ENCODE measurements at regions not wholly inside any gene's neighbourhood (a gene's known extent, or its start where the extent isn't known, plus 50 kb on each side); places are given as distances from the start of the nearest gene placed in this dataset.

DNA sequence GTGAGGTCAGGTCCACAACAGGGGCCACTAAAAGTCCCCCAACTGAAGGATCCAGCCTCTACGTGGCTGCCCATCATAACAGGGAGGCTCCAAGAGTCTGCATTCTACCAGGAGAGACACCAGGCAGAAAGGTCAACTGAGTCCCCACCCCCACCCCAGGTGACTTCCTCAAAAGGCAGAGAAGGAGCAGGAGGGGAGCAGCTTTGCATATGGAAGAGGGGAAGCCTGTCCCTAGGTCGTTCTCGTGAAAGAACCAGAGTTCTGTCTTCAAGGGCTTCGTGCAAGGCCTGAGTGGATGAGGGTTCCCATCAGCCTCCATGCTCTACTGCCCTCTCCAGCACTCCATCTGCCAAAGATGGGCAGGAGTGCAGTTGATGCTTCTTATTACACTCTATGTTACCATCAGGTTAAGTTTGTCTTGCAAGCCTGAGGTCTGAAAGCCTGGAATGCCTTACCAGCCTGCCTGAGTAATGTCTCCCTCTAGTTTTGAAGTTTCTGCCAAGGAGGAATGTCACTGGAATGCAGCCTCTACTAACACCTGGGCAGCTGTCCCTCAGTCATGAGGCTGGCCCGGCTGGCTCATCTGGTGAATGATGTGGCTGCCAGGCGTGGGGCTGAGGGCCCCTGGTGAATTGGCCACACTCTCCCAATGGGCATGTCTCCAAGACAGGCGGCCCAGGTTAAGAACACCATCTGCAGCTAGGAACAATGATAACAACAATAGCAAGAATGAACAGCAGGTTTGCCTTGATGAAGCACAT is 54.3 kb upstream of the SMNDC1 start:
- peak; percentile 84 for DNase-seq (ENCODE audit: low read depth)
- H3K4me3 ChIP-seq (ENCODE audit: low read length) = no peak overlapping the region
- TF ChIP-seq, protein P1, sequence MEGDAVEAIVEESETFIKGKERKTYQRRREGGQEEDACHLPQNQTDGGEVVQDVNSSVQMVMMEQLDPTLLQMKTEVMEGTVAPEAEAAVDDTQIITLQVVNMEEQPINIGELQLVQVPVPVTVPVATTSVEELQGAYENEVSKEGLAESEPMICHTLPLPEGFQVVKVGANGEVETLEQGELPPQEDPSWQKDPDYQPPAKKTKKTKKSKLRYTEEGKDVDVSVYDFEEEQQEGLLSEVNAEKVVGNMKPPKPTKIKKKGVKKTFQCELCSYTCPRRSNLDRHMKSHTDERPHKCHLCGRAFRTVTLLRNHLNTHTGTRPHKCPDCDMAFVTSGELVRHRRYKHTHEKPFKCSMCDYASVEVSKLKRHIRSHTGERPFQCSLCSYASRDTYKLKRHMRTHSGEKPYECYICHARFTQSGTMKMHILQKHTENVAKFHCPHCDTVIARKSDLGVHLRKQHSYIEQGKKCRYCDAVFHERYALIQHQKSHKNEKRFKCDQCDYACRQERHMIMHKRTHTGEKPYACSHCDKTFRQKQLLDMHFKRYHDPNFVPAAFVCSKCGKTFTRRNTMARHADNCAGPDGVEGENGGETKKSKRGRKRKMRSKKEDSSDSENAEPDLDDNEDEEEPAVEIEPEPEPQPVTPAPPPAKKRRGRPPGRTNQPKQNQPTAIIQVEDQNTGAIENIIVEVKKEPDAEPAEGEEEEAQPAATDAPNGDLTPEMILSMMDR (IDR thresholded peaks at IDR 0.05; ENCODE audit: insufficient read depth, low read depth, low read length, missing control alignments) = peak; percentile 41

DNA sequence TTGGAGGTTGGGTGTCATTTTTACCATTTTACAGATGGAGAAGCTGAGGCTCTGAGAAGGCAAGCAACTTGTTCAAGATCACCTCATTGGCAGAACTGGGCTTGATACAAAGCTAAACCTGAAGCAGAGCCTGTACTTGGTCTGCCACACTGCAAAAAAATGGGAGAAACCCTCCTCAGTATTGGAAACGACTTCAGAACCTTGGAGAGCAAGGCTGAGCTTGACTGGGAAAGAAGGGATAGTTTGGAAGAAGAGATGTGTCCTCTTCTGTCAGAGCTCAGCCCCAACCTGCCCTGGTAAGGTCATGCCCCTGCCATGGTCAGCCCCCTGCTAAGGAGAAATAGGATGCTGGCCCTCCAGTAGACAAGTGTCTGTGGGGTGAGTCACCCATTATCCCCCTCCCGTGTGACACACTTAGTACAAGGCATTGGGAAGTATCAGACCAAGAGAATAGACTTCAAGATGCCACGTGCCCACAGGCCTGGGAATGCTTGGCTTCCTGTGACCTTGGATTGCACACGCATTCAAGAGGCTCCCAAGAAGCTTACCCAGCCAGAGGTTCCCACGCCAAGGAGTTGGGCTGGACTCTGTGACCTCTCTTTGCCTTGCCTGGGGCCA is 56.2 kb upstream of the SMNDC1 start:
- DNase-seq (ENCODE audit: low read depth) = no peak
- H3K4me3 ChIP-seq (ENCODE audit: low read length) = no peak overlapping the region
- TF ChIP-seq, protein P1 (IDR thresholded peaks at IDR 0.05; ENCODE audit: insufficient read depth, low read depth, low read length, missing control alignments) = no peak

DNA sequence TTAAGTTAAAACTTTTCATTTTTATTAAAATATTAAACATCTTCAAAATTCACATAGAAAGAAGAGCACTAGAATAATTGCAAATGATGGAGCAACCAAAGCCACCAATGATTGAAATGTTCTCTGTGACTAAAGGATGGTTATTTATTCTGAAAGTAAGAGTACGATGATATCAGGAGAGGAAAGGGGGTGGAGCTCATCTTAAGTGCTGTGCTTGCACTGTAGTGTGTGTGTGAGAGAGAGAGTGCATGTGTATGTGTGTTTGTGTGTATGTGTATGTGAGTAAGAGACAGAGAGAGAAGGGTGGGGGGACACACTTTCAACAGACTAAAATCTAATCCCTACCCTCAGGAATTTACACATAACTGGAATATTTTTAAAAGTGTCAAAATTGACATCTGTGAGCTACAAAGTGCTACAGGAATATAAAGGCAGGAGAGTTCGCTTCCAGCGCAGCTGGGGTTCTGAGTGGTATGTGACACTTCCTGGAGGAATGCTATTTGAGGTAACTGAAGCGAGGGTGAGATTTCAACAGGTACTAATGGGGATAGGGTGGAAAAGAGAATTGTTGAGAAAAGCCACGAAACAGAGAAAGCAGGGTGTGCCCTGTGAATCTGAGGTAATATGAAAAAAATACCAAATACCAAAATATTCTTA is 57.2 kb upstream of the SMNDC1 start:
- H3K4me3 ChIP-seq (ENCODE audit: low read length) = no peak overlapping the region
- DNase-seq (ENCODE audit: low read depth) = no peak
- TF ChIP-seq, protein P1 (IDR thresholded peaks at IDR 0.05; ENCODE audit: insufficient read depth, low read depth, low read length, missing control alignments) = no peak

DNA sequence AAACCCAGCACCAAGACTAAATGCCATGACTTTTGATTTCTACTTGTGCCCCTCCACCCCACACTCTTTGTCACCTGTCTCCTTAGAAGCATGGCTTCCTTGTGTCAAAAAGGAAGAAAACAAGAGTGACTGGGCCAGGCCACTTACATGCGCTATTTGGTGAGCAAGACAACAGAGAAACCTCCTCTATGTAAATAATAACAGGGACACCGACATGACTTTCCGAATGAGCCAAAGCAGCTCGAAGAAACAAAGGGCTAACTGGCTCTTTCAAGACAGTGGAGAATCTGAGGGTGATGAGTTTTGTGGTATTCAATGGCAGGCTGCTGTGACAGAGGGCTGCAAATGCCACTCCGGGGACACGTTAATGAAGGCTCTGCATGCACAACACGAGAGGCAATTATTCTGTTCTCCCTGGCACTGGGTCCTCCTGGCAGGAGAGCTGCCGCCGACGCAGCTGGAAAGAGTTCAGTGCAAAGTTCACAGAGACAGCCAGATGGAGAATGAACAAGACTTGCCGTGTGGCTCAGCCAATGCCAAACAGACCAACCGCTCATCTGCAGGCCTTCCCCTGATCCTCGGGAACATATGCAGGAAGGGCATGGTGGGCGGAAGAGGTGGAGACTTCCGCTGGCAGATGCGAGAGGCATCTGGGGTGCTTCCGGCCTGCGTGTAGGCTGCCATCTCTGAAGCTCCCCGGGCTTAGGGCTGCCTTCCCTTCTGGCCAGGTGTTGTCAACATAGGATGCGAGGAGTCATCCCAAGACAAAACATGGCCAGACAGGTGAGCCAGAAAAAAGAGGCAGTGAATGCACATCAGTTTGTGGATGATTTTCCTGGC is 59.1 kb upstream of the SMNDC1 start:
- no peak overlapping the region for H3K4me3 ChIP-seq (ENCODE audit: low read length)
- DNase-seq (ENCODE audit: low read depth) = peak; percentile 65
- TF ChIP-seq, protein P1 (IDR thresholded peaks at IDR 0.05; ENCODE audit: insufficient read depth, low read depth, low read length, missing control alignments) = no peak

DNA sequence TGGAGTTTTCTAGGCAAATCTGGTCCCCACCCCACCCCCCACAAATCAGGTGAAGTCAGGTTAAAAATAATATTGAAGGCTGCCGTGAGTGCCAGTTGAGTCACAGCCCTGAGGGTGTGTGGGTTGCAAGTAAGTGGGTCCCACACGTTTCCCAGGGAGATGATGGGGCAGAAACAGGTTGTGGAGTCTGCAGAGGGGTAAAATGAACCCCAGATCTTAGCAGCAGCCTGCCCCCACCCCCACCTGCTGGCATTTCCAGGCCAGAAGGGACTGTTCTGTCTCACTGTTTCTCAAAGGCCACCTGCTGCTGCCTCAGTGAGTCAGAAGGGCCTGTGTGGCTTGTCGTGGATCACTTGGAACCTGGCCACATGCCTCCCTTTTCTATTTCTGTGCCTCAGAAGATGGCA is 59.8 kb upstream of the SMNDC1 start:
- H3K4me3 ChIP-seq (ENCODE audit: low read length) = no peak overlapping the region
- peak; percentile 88 for DNase-seq (ENCODE audit: low read depth)
- TF ChIP-seq, protein P1 (IDR thresholded peaks at IDR 0.05; ENCODE audit: insufficient read depth, low read depth, low read length, missing control alignments) = no peak

DNA sequence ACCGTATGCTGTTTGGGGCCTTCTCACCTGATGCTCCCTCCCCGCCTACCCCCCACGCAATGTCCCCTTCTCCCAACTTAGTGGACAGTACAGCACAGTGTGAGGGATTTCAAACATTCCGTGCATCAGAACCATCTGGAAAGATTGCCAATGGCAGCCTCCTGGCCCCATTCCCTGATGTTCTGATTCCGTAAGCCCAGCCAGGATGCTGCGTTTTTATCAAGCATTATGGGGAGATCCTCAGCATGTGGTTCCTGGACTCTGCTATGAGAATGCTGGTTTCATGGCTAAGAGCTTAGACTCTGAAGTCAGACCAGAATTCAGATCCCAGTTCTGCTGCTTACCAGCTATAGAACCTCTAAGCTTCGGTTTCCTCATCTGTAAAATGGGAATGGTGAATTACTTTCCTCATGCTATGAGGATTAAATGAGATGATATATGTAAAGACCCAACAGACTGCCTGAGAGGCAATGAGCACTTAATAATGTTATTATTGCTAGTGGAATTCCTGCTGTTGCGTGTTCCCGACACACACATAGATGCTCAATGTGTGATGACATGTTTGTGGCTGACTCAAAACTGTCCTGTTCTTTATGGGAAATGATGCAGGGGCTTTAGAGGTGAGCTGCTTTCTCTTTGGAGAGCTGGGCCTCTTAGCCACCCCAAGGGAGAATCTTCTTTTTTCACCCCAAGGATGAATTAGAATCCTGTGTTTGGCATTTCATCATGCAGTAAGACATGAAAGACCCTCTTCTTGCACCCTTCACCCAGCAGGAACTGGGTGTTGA is 60.8 kb upstream of the SMNDC1 start:
- DNase-seq (ENCODE audit: low read depth) = no peak
- TF ChIP-seq, protein P1 (IDR thresholded peaks at IDR 0.05; ENCODE audit: insufficient read depth, low read depth, low read length, missing control alignments) = no peak
- H3K4me3 ChIP-seq (ENCODE audit: low read length) = no peak overlapping the region
